ENCODE measurements at regions not wholly inside any gene's neighbourhood (a gene's known extent, or its start where the extent isn't known, plus 50 kb on each side); places are given as distances from the start of the nearest gene placed in this dataset.

- H3K4me3 ChIP-seq (ENCODE audit: low read depth, low read length) = no peak overlapping the region
These were observed 340.1 kb downstream of the MATN1 start for GRCh38 chr1:30383221-30383711.

DNA sequence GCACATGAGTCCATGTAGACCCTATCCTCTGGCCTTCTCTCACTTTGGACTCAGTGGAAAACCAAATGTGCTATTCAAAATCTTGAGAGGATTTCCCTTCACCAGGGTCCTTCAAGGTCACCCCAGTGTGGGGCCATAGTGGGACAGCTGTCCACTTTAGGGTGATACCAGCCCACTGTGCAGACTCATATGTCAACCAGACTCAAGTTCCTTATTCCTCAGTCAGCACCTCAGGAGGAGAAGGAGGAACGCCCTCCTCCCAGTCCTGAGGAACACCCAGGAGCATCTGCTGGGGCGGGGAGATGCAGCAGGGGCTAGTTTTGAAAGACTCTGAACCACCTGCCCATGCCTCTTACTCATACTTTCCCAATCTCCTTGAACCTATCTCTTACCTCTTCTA lies 340.9 kb downstream of the MATN1 start:
- no peak overlapping the region for H3K4me3 ChIP-seq (ENCODE audit: low read depth, low read length)

- H3K4me3 ChIP-seq (ENCODE audit: low read depth, low read length) = no peak overlapping the region
These were observed 341.6 kb downstream of the MATN1 start for GRCh38 chr1:30381671-30382365.

GRCh38 chr1:30381266-30381665 lies 342.1 kb downstream of the MATN1 start:
- no peak overlapping the region for H3K4me3 ChIP-seq (ENCODE audit: low read depth, low read length)

DNA sequence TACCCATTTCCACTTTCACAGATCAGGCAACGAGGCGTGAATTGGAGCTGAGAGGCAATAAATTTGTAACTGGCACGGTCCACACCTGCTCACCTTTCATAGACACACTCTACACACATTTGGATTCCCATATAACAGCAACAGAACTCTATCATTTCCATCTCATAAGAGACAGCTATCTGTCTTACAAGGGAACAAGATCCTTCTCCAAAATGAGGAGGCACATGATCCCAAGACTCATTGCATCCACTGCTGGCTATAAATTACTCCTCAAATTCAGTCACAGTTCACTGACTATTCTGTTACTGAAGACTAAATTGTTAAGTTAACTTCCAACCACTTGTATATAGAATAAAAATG lies 342.8 kb downstream of the MATN1 start:
- no peak overlapping the region for H3K4me3 ChIP-seq (ENCODE audit: low read depth, low read length)

DNA sequence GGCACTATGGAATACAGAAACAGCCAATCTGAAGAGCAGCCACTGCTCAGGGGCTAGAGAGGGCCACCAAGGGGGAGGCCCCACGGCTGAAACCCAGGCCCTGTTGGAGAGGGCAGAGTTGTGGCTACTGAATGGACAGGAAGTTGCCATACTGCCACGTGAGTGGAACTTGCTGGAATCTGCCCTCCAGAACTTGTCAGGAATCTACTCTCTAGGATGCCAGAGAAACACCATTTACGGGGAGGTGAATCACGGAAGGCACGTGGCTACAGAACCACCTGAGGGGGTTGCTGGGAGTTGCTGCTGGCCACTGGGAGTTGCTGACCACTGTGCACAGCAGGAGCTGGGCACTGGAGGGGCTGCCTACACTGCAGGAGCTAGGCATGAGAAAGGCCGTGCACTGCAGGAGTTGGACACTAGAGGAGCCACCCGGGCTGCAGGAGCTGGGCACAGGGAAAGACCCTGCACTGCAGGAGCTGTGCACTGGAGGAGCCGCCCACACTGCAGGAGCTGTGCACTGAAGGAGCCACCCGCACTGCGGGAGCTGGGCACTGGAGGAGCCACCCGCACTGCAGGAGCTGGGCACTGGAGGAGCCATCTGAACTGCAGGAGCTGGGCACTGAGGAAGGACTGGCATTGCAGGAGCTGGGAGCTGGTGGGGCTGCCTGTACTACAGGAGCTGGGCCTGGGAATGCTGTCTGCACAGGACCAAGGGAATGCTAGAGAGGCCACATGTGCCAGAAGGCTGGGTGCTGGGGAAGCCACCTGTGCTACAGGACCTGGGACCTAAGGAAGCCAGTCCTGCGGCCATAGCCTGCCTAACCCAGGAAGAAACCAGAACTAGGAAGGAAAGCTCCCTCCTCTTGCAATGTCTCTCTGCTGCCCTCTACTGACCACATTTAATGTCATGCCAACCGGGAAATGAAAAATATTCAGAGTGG lies 343.4 kb downstream of the MATN1 start:
- no peak overlapping the region for H3K4me3 ChIP-seq (ENCODE audit: low read depth, low read length)

GRCh38 chr1:30378991-30379581 lies 344.3 kb downstream of the MATN1 start:
- H3K4me3 ChIP-seq (ENCODE audit: low read depth, low read length) = no peak overlapping the region

- no peak overlapping the region for H3K4me3 ChIP-seq (ENCODE audit: low read depth, low read length)
These were observed 345.3 kb downstream of the MATN1 start for GRCh38 chr1:30378003-30378596.

DNA sequence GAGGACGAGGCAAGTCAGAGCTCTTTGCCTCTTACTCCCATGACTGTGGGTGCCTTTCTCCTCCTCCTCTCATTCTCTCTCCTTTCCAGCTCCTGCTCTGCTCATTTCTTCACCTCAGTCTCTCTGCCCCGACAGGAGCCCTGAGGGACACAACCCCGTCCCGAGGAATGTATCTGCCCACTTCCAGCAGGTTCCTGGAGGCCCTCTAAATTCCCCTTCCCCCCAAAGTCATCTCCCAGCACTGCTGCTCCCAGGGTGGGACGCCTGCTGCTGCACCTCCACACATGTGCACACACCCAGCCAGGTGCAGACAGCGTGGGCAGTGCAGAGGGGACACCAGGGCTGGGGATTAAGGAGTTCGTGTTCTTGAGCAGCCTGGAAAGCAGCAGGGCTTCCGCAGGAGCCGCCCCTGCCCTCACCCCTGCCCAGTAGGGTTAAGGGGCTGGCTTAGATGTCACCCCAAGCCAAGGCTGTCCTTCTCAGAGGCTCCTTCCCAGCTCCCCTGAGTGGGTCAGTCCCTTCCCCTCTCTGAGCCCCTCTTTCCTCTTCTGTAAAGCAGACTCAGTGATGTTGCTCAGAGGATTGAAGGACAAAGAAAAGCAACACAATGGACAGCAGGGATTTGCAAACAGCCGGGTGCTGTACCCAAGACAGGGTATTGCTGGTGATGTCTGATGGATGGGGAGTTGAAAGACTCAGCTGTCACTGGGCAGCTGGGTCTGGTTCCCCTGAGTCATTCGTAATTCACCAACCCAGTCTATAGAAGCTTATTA lies 346.0 kb downstream of the MATN1 start:
- H3K4me3 ChIP-seq (ENCODE audit: low read depth, low read length) = no peak overlapping the region

DNA sequence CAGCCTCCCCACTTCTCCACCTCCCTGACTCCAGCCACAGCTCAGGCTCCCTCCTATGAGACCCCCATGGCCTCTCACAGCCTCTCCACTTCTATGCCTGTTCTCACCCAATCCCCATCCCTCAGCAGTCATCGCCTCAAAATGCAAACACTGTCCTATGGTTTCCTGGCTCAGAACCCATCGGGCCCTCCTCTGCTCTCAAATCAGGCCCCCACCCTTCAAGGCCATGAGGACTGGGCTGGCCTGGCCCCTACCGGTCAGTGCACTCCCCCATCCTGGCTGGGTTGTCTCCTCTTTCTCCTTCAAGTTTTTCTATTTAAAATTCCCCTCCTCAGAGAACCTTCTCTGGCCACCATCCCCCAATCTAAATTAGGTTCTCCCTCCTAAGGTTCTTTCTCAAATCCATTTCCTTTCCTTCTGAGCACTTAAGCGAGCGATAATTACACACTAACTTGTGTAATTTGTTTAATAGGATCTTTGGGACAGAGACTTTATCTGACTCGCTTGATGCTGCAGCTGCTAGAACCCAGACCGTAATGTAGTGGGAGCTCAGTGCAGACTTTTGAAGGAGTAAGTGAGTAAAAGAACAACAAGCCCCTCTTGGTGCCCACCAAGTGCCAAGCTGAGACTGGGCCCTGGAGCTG lies 347.2 kb downstream of the MATN1 start:
- H3K4me3 ChIP-seq (ENCODE audit: low read depth, low read length) = no peak overlapping the region

DNA sequence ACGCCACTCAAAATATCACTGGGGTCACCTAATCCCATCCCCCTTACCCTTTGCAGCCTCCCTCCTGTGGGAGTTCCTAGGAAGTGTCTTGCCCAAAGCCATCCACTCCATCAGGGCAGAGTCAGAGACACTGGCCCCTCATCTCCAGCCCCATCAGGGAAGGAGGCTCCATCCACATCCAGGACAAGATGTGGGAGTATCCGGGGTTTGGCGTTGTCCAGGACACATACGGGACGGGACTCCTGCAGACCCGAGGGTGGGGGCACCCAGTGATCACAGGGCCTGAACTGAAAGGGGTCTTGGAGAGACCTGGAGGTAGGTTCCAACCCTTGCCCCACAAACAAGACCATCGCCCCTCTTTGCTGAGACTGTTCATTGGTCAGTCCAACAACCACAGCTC lies 348.2 kb downstream of the MATN1 start:
- H3K4me3 ChIP-seq (ENCODE audit: low read depth, low read length) = no peak overlapping the region

- no peak overlapping the region for H3K4me3 ChIP-seq (ENCODE audit: low read depth, low read length)
These were observed 348.9 kb downstream of the MATN1 start for GRCh38 chr1:30374400-30375070.

DNA sequence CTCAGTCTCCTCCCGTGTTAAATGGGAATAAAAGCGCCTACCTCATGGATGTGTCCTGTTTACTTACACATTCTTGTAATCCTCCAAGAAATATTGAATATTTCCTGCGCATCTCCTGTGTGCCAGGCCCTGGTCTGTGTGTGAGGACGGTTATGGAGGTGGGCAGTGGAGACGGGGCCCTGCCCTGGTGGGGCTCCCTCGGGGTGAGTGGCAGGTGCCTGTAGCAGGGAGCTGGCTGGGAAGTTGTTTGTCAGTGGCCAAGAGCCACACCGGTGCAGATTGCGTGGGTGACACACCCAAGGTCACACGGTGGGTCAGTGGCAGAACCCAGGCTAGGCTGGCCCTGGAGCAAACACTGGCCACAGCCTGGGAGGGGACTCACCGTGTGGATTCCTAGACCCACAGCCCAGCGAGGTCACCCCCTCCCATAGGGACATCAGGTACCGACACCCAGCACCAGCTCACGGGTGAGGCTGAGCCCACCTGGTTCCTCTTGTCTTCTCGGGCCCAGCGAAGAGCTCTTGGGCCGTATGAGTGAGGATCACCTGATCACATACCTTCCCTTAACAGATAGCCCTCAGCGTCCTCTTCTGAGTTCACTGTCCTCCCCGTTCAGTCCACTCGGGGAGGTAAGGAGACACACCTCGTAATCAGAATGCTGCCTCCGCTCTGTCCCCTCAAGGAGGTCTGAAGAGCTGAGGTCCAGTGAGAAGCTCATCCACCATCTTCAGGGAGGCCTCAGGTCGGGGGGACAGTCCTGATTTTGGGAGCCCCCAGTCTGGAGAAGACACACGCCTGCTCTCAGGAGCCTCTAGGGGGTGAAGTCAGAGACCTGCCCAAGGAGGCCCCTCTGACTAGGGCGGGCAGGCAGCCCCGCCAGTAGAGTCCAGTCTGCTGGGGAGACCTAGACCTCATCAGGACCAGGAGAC lies 349.6 kb downstream of the MATN1 start:
- no peak overlapping the region for H3K4me3 ChIP-seq (ENCODE audit: low read depth, low read length)

GRCh38 chr1:30372792-30373433 lies 350.5 kb downstream of the MATN1 start:
- no peak overlapping the region for H3K4me3 ChIP-seq (ENCODE audit: low read depth, low read length)

DNA sequence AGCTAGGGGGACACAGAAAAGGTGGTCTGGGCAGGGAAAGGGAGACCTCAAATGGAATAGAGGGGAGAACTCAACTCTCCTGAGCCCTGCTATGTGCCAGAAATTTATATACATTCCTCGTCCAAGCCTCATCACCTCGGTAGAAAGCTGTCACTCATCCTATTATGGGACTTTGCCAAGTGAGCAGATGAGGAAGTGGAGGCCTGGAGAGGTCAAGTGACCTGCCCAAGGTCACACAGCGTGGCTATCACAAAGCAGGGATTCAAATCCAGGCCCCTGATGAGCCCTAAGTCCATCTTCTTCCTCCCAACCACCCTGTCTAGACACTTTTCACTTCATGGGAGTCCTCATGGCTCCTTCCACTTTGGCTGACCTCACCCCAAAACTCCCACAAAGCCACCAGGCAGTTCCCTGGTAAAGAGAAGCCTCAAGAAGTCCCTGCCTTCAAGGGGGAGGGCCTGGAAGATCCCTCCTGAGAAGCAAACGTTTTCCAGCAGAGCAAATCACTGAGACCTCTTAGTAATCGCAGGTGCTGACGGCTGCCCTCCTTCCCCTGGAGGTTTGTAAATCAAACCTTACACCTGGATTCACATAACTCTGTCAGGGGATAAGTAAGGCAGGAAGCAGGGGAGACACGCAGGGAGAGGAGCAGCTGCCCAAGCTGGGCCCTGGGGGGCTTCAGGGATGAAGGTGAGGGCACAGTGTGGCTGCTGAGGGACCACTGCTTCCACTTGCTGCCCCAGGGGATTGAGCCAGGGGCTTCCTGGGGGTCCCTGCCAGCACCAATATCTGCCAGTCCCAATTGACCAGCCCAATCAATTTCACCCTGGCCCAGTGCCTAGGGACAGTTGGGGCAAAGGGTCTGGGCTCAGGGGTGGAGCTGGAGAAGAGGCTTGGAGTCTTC lies 351.2 kb downstream of the MATN1 start:
- no peak overlapping the region for H3K4me3 ChIP-seq (ENCODE audit: low read depth, low read length)

DNA sequence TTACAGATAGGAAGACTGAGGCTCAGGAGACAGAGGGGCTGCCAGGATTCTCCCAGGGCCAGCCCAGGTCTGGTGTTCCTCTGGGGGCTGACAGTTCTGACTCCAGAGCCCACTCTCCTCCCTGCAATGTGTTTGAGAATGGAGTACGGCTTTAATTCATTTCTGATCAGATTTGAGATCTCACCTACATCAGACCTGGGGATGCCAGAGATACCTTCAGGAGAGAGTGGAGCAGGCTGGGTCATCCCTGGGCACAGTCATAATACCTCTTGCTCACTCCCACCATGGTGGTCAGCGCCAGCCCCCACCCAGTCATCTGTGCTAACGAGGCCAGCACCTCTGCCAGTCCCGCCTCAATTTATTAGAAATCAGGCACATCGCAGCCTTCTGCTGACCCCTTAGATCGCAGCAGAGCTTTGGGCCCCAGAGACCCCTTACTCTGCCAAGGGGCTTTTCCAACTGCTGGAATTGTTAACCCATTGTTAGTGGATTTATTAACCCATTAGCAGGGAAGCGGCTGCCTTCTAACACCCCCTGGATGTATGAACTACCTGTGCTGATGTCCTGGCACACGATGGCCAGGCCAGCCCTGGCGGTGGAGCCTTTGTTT lies 352.1 kb downstream of the MATN1 start:
- H3K4me3 ChIP-seq (ENCODE audit: low read depth, low read length) = no peak overlapping the region

Measured in iPS-11a (cell line).